ENCODE measurements at regions not wholly inside any gene's neighbourhood (a gene's known extent, or its start where the extent isn't known, plus 50 kb on each side); places are given as distances from the start of the nearest gene placed in this dataset.
"Not testable (repeated sequence)": the region's sequence is repeated elsewhere in the genome, so short reads cannot be mapped to it uniquely, and the experiment has no call there.

GRCh38 chr5:68662804-68663307 lies 431.0 kb upstream of the SLC30A5 start:
- no peak for DNase-seq (ENCODE audit: low read depth)

- DNase-seq (ENCODE audit: low read depth), result no peak
Measured at GRCh38 chr5:68669864-68670575, 423.8 kb upstream of the SLC30A5 start.

- DNase-seq (ENCODE audit: low read depth), result no peak
Measured at GRCh38 chr5:68673106-68673822, 420.6 kb upstream of the SLC30A5 start.

GRCh38 chr5:68673823-68674180 lies 420.0 kb upstream of the SLC30A5 start:
- no peak for DNase-seq (ENCODE audit: low read depth)

GRCh38 chr5:68679041-68679440 lies 414.8 kb upstream of the SLC30A5 start:
- DNase-seq (ENCODE audit: low read depth), result no peak

GRCh38 chr5:68680366-68680765 lies 413.4 kb upstream of the SLC30A5 start:
- DNase-seq (ENCODE audit: low read depth), result no peak

GRCh38 chr5:68681929-68682328 lies 411.9 kb upstream of the SLC30A5 start:
- no peak for DNase-seq (ENCODE audit: low read depth)

- DNase-seq (ENCODE audit: low read depth), result no peak
Measured at GRCh38 chr5:68682400-68683160, 411.2 kb upstream of the SLC30A5 start.

GRCh38 chr5:68683632-68684036 lies 410.2 kb upstream of the SLC30A5 start:
- no peak for DNase-seq (ENCODE audit: low read depth)

GRCh38 chr5:68685863-68686262 lies 408.0 kb upstream of the SLC30A5 start:
- DNase-seq (ENCODE audit: low read depth), result no peak

GRCh38 chr5:68688547-68688946 lies 405.3 kb upstream of the SLC30A5 start:
- DNase-seq (ENCODE audit: low read depth), result no peak

- DNase-seq (ENCODE audit: low read depth), result no peak
Measured at GRCh38 chr5:68689010-68689409, 404.8 kb upstream of the SLC30A5 start.

- DNase-seq (ENCODE audit: low read depth), result not testable (repeated sequence)
Measured at GRCh38 chr5:68691874-68692273, 401.9 kb upstream of the SLC30A5 start.

GRCh38 chr5:68698025-68698940 lies 395.5 kb upstream of the SLC30A5 start:
- no peak for DNase-seq (ENCODE audit: low read depth)

GRCh38 chr5:68699966-68700365 lies 393.8 kb upstream of the SLC30A5 start:
- DNase-seq (ENCODE audit: low read depth), result no peak

- no peak for DNase-seq (ENCODE audit: low read depth)
Measured at GRCh38 chr5:68707575-68707974, 386.2 kb upstream of the SLC30A5 start.

- DNase-seq (ENCODE audit: low read depth), result no peak
Measured at GRCh38 chr5:68708156-68708841, 385.5 kb upstream of the SLC30A5 start.

- DNase-seq (ENCODE audit: low read depth), result no peak
Measured at GRCh38 chr5:68708842-68709170, 385.0 kb upstream of the SLC30A5 start.

- no peak for DNase-seq (ENCODE audit: low read depth)
Measured at GRCh38 chr5:68709239-68709638, 384.6 kb upstream of the SLC30A5 start.

GRCh38 chr5:68710514-68710913 lies 383.3 kb upstream of the SLC30A5 start:
- DNase-seq (ENCODE audit: low read depth), result no peak

All from stimulated activated CD8-positive, alpha-beta memory T cell treated with anti-CD3 and anti-CD28 coated beads, Interleukin-4, amount 100 ng/mL, for 24 hours (primary cell).